ENCODE measurements at regions not wholly inside any gene's neighbourhood (a gene's known extent, or its start where the extent isn't known, plus 50 kb on each side); places are given as distances from the start of the nearest gene placed in this dataset.

- DNase-seq (no peak), ATAC-seq (no peak)
- Histone ChIP-seq H3K9me3 (no peaks in the 10 kb centered on the region), H3K27me3 (no peaks in the 10 kb centered on the region), H3K36me3 (no peaks in the 10 kb centered on the region), H3K4me1 (no peaks in the 10 kb centered on the region), H3K4me3 (no peak overlapping the region), H3K27ac (no peak overlapping the region)
- TF ChIP-seq POLR2A (IDR thresholded peaks at IDR 0.05) = no peak
- no peak for TF ChIP-seq CTCF (IDR thresholded peaks at IDR 0.05)
- intact Hi-C loops (cut with DNase I) = no loop called here
- WGBS (ENCODE audit: insufficient coverage, low coverage, low lambda C conversion rate, missing lambda C conversion rate) = 94% methylated on average over 14 of the region's 17 CpGs
Observed at GRCh38 chr16:13607289-13607688, 312.7 kb upstream of the ERCC4 start.

- DNase-seq (no peak), ATAC-seq (no peak)
- Histone ChIP-seq H3K4me3 (no peak overlapping the region), H3K4me1 (no peaks in the 10 kb centered on the region), H3K27me3 (no peaks in the 10 kb centered on the region), H3K27ac (no peak overlapping the region), H3K9me3 (no peaks in the 10 kb centered on the region), H3K36me3 (no peaks in the 10 kb centered on the region)
- TF ChIP-seq POLR2A (IDR thresholded peaks at IDR 0.05) (no peak), CTCF (IDR thresholded peaks at IDR 0.05) (no peak)
- 33% methylated on average over 7 of the region's 7 CpGs for WGBS (ENCODE audit: insufficient coverage, low coverage, low lambda C conversion rate, missing lambda C conversion rate)
- intact Hi-C loops (cut with DNase I) = no loop called here
Observed at GRCh38 chr16:13611596-13611995, 308.4 kb upstream of the ERCC4 start.

GRCh38 chr16:13612623-13613022, 307.3 kb upstream of the ERCC4 start:
- ATAC-seq = no peak

GRCh38 chr16:13613165-13613564, 306.8 kb upstream of the ERCC4 start:
- Histone ChIP-seq H3K9me3 (no peaks in the 10 kb centered on the region), H3K36me3 (no peaks in the 10 kb centered on the region), H3K27me3 (no peaks in the 10 kb centered on the region), H3K27ac (no peak overlapping the region), H3K4me3 (no peak overlapping the region), H3K4me1 (no peaks in the 10 kb centered on the region)
- DNase-seq = no peak
- intact Hi-C loops (cut with DNase I) = no loop called here
- 52% methylated on average over 2 of the region's 2 CpGs for WGBS (ENCODE audit: insufficient coverage, low coverage, low lambda C conversion rate, missing lambda C conversion rate)
- no peak for TF ChIP-seq CTCF (IDR thresholded peaks at IDR 0.05)
- TF ChIP-seq POLR2A (IDR thresholded peaks at IDR 0.05) = no peak
- ATAC-seq = no peak

More at GRCh38 chr16:13612623-13613022, 307.3 kb upstream of the ERCC4 start:
- no peak overlapping the region for H3K4me3 ChIP-seq
- intact Hi-C loops (cut with DNase I) = no loop called here
- H3K9me3 ChIP-seq = no peaks in the 10 kb centered on the region
- no peak for TF ChIP-seq CTCF (IDR thresholded peaks at IDR 0.05)
- TF ChIP-seq POLR2A (IDR thresholded peaks at IDR 0.05) = no peak
- DNase-seq = no peak
- no peaks in the 10 kb centered on the region for H3K36me3 ChIP-seq
- 74% methylated on average over 4 of the region's 4 CpGs for WGBS (ENCODE audit: insufficient coverage, low coverage, low lambda C conversion rate, missing lambda C conversion rate)
- no peaks in the 10 kb centered on the region for H3K4me1 ChIP-seq
- H3K27me3 ChIP-seq = no peaks in the 10 kb centered on the region
- no peak overlapping the region for H3K27ac ChIP-seq

GRCh38 chr16:13621639-13622038, 298.3 kb upstream of the ERCC4 start:
- Histone ChIP-seq H3K27me3 (no peaks in the 10 kb centered on the region), H3K4me1 (no peaks in the 10 kb centered on the region), H3K4me3 (no peak overlapping the region), H3K27ac (no peak overlapping the region), H3K36me3 (no peaks in the 10 kb centered on the region), H3K9me3 (no peaks in the 10 kb centered on the region)
- intact Hi-C loops (cut with DNase I) = no loop called here
- 50% methylated on average over 1 of the region's 1 CpG for WGBS (ENCODE audit: insufficient coverage, low coverage, low lambda C conversion rate, missing lambda C conversion rate)
- DNase-seq = no peak
- TF ChIP-seq POLR2A (IDR thresholded peaks at IDR 0.05) (no peak), CTCF (IDR thresholded peaks at IDR 0.05) (no peak)
- ATAC-seq = no peak

Data from right lobe of liver (tissue), 6 donors.